HEK293T (cell line): ENCODE measurements at regions not wholly inside any gene's neighbourhood (a gene's known extent, or its start where the extent isn't known, plus 50 kb on each side); places are given as distances from the start of the nearest gene placed in this dataset.

Experiments
- CTBP1 ChIP-seq: fragments of 450-650 bp; IDR thresholded peaks from 2 replicates; pipeline ENCODE4 v1.6.1; 2016; ENCODE audit warnings: borderline replicate concordance
- ELF4 ChIP-seq: fragments of 450-650 bp; IDR thresholded peaks from 2 replicates; pipeline ENCODE4 v1.6.1; 2017; ENCODE audit warnings: antibody characterized with exemption
- FOXA1 ChIP-seq: fragments of 450-650 bp; IDR thresholded peaks from 2 replicates; pipeline ENCODE4 v1.6.1; 2016; ENCODE audit warnings: mild to moderate bottlenecking
- SP1 ChIP-seq: fragments of 450-650 bp; IDR thresholded peaks from 2 replicates; pipeline ENCODE4 v1.6.1; 2017
- SUZ12 ChIP-seq: fragments of 450-650 bp; IDR thresholded peaks from 2 replicates; pipeline ENCODE4 v1.6.1; 2016; ENCODE audit warnings: mild to moderate bottlenecking
- TARDBP ChIP-seq: fragments of 450-650 bp; IDR thresholded peaks from 2 replicates; pipeline ENCODE4 v1.6.1; 2016
- ZNF384 ChIP-seq: fragments of 450-650 bp; IDR thresholded peaks from 2 replicates; pipeline ENCODE4 v1.6.1; 2016

DNA sequence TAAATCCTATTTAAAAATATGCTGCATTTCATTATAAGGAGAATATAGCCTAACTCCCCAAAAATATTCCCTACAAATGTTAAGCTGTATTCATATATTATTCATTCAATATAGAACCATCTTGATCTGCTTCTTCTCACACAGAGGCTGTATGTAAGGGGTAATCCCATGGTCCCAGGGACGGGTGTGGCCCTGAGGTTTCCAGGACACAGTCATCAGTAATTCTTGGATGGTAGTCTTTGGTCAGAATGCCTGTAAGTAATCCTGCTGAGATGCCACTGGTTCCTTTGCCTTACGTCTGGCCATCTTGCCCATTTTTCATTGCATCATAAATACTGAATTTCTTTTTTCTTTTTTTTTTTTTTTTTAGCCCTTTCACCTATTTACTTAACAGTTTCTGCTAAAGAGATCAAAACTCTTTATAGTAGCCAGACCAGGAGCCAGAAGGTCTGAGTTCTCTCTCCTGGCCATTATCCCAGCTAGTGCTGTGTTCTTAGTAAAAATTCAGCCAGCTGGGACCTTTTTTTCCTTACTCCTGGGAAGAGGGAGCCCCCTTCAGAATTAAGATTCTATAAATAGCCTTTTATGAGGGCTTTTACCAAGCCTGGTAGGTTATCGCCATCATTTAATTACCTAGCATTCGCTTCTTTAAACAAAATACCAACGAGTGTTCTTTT is 134.9 kb downstream of the SOX11 start:
- TF ChIP-seq ZNF384 (no peak), CTBP1 (no peak), FOXA1 (no peak), SP1 (no peak), SUZ12 (no peak), TARDBP (no peak), ELF4 (no peak)
